GM19351 (cell line): ENCODE measurements at regions not wholly inside any gene's neighbourhood (a gene's known extent, or its start where the extent isn't known, plus 50 kb on each side); places are given as distances from the start of the nearest gene placed in this dataset.
"Not testable (repeated sequence)": the region's sequence is repeated elsewhere in the genome, so short reads cannot be mapped to it uniquely, and the experiment has no call there.

Source experiments
- ATAC-seq: cut with Tn5 transposase; IDR thresholded peaks from one replicate; pipeline ENCODE4 v1.9.1; 2021; ENCODE audit warnings: mild to moderate bottlenecking, moderate library complexity; ENCODE audit not compliant: unreplicated experiment

DNA sequence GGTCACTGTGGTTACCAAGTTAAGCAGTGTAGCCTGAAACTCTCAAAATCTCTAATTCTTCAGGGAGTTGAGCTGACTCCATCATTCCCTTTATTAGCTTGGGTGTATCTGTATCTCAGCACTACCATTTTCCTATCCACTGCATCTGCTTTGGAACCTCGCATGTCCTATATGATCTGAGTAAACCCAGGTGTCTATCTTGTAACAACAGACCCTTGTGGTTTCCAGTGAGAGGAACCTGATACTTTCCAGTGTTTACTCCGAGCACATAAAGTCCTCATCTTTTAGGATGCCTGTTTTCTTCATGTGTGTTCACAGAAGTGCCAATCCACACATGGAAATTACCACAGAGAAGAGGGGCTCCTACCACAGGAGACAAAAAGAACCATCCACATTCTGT, 650.4 kb downstream of the LMO4 start:
- ATAC-seq = no peak

- ATAC-seq = no peak
Observed at GRCh38 chr1:87980494-87980893, 651.8 kb downstream of the LMO4 start.

GRCh38 chr1:87981386-87981785, 652.7 kb downstream of the LMO4 start:
- ATAC-seq = no peak

- no peak for ATAC-seq
Observed at GRCh38 chr1:87981810-87982209, 653.1 kb downstream of the LMO4 start.

GRCh38 chr1:87983841-87984240, 655.2 kb downstream of the LMO4 start:
- no peak for ATAC-seq

DNA sequence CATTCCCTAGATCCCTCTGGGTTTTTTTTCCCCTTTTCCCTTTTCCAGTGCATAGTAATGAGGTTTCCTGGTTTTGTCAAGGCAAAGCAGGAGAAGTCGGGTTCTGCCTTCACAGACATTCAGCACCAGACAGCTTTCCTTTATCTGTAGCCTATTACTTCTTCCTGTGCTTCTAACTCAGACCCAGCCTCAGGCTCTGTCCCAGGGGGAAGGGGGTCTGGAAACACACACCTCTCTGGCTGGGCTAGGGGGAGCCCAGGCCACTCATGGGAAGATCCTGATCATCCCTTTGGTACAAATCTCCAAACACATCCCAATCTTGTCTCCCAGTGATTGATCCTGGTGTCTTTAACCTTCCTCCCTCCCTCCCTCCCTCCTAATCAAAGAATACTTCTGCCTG, 656.4 kb downstream of the LMO4 start:
- no peak for ATAC-seq

- no peak for ATAC-seq
Observed at GRCh38 chr1:87986130-87986866, 657.6 kb downstream of the LMO4 start.

DNA sequence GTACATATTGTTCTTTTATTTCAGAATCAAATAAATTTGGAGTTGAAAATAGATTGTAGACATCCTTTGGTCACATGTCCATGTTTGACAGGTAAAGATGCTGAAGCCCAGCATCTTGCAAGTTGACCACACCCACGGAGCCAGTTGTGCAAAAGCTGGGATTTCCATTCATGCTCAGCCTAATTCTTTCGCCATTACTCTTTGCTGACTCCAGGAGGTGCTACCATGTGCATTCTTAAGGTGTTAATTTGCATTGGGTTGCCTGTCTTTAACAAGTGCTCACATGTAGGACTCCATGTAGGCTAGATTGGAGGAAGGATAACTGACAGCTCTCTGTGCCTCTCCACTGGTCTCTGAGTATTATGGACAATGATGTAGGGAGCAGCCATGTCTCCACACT, 660.7 kb downstream of the LMO4 start:
- no peak for ATAC-seq

- ATAC-seq = not testable (repeated sequence)
Observed at GRCh38 chr1:87992536-87992935, 663.9 kb downstream of the LMO4 start.

DNA sequence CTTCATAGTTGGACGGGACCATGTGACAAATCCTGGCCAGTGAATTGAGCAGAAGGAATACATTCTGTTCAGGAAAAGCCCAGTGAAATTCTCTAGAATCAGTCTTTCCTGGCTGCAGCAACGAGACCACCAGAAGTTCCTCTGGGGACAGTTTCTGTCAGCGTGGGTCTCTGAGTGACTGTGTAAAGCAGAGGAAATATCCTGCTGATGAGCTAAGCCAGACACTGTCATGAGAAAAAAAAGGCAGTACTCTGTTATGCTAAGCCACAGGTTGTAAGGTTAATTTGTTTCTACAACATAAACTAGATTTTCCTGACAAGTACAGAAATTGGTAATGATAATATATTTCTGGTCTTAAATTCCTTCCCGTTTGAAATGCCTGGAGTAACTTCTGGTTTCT, 664.4 kb downstream of the LMO4 start:
- ATAC-seq = no peak

DNA sequence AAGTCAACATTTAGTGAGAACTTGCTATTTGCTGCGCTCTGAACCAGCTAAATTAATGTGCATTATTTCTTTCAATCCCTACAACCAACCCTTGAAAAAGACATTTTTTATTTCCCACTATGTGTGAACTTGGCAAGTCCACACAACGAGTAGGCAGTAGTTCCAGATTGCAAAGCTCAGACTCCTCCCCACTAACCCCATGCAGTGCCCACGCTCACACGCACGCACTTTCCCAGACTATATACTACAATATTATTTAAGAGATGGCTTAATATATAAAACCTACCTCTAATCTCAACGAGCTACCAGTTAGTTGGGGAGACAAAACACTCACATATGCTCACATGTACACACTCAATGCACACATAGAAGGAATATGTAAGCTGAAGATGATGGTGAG, 671.2 kb downstream of the LMO4 start:
- no peak for ATAC-seq

GRCh38 chr1:88001460-88001859, 672.8 kb downstream of the LMO4 start:
- ATAC-seq = no peak

DNA sequence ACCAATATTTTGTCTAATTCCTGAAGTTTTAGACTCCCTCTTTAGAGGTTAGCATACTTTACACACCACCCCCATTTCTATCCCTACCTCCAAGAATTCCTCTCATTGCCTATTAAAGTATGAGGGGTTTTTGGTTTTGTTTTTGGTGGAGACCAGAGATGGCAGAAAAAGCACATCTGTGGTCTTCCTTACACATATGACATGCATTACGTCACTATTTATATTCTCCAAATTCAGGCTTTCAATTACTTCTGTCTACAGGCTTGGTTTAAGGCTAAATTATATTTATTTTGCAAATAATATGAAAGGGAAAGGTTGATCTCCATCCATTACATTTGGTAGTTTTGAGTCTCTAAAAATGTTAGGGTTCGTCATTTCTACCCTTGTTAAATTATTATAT, 674.6 kb downstream of the LMO4 start:
- no peak for ATAC-seq

DNA sequence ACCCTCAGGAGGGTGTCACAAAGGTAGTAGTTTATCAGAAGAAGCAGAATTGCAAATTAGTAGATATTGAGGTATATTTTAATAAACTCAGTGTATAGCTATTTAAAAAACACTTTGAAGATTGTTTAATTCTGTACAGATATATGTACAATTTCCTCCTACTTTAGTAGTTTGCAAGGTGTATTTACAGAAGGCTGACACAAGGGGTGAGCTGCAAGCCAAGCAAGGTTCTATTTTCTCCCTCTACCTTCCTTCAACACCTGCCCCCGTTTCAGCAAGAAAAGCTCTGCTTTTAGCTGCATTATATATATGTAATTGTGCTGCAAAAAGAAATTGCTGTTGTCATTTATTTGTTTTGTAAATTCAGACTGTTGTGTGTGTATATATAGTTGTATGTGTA, 674.2 kb upstream of the PKN2 start:
- ATAC-seq = no peak

- ATAC-seq = no peak
Observed at GRCh38 chr1:88013485-88013884, 670.6 kb upstream of the PKN2 start.

DNA sequence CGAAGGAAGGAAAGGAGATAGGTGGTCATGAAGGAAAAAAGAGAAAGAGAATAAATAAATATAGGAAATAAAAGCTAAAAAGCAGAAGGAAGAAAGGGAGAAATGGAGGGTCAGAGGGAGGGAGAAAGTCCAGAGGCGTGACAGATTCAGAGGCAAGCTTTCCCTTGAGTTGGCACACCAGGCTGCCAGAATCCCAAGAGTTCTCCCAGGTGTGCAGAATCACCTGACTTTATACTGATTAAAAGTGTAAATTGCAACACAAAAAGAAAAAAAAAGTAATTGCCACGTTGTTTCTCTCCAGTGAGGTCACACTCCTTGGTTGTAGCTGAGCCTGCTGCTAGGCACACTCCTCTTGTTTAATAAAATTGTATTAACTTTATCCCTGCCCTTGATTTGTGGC, 669.9 kb upstream of the PKN2 start:
- ATAC-seq = no peak

GRCh38 chr1:88016947-88017346, 667.1 kb upstream of the PKN2 start:
- ATAC-seq = no peak

- no peak for ATAC-seq
Observed at GRCh38 chr1:88021529-88021928, 662.5 kb upstream of the PKN2 start.

DNA sequence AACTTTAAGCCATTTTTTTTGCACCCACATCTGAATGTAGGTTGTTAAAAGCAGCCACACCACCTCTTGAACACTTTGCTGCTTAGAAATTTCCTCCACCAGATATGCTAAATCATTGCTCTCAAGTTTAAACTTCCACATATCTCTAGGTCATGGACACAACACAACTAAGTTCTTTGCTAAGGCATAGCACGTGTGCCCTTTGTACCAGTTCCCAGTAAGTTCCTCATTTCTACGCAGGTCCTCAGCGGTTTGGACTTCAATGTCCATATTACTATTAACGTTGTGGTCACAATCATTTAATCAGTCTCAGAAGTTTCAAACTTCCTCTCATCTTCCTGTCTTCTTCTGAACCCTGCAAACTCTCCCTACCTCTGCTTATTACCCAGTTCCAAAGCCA, 661.6 kb upstream of the PKN2 start:
- ATAC-seq = no peak

- no peak for ATAC-seq
Observed at GRCh38 chr1:88029142-88029541, 654.9 kb upstream of the PKN2 start.

GRCh38 chr1:88029899-88030298, 654.2 kb upstream of the PKN2 start:
- no peak for ATAC-seq

DNA sequence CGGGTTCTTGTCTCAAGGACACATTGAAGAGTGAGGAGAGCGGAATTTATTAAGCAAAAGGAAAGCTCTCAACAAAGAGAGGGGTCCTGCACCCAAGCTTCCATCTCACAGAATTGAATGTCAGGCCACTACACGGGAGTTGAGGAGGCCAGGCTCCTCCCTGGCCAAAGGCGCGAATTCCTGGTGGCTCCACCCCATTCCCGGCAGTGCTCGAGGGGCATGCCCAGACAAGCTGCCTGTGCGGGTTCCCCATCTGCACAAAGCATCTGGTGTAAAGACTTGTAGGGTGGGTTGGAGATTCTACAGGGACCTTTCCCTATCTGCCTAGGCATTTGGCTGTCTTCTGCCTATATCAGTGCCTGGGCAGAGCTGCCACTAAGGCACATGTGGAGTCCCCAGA, 648.5 kb upstream of the PKN2 start:
- no peak for ATAC-seq

GRCh38 chr1:88036345-88037014, 647.6 kb upstream of the PKN2 start:
- ATAC-seq = no peak
